ENCODE measurements at regions not wholly inside any gene's neighbourhood (a gene's known extent, or its start where the extent isn't known, plus 50 kb on each side); places are given as distances from the start of the nearest gene placed in this dataset.

- WGBS, 2 experiments (ENCODE audit: extremely low coverage in 1 of 2, insufficient coverage in 1 of 2, insufficient read length in 1 of 2, insufficient replicate concordance in 2 of 2, low coverage in 1 of 2, low lambda C conversion rate in 2 of 2, missing lambda C conversion rate in 1 of 2), result 98% methylated on average over 2 of the region's 2 CpGs; no CpG with 5 or more reads in 1 of the 2 experiments
- Histone ChIP-seq H4K20me1 (replicated peaks in 1 of 2; ENCODE audit: control insufficient read depth in 1 of 2, insufficient read depth in 2 of 2, low read length in 2 of 2) (no peaks in the 10 kb centered on the region), H3K79me2 (ENCODE audit: control insufficient read depth in 1 of 2, insufficient read depth in 2 of 2, low read length in 2 of 2) (no peaks in the 10 kb centered on the region), H4K91ac (replicated peaks; ENCODE audit: insufficient read length, low read length) (no peak overlapping the region), H3K4ac (replicated peaks; ENCODE audit: insufficient read length, low read depth, low read length) (no peak overlapping the region), H3K9ac (replicated peaks in 1 of 4; ENCODE audit: extremely low read depth in 1 of 4, low read depth in 3 of 4, low read length in 3 of 4) (no peak overlapping the region), H4K8ac (ENCODE audit: extremely low read depth, insufficient read depth, low read length) (no peak overlapping the region), H3K27me3 (replicated peaks in 1 of 4; ENCODE audit: control insufficient read depth in 3 of 4, extremely low read depth in 1 of 4, insufficient read depth in 3 of 4, low read length in 3 of 4) (no peaks in the 10 kb centered on the region), H2AK5ac (ENCODE audit: low read depth, low read length) (no peak overlapping the region), H3K4me3 (ENCODE audit: extremely low read depth in 1 of 4, insufficient read depth in 2 of 4, low read depth in 3 of 4, low read length in 4 of 4) (no peak overlapping the region), H3K56ac (replicated peaks; ENCODE audit: insufficient read length, low read depth, low read length) (no peak overlapping the region), H3K4me2 (ENCODE audit: insufficient read depth in 1 of 2, low read depth in 2 of 2, low read length in 2 of 2) (no peak overlapping the region), H2BK20ac (ENCODE audit: low read length) (no peak overlapping the region), H2BK15ac (ENCODE audit: low read length) (no peak overlapping the region), H2BK5ac (ENCODE audit: low read depth, low read length) (no peak overlapping the region), H3K36me3 (ENCODE audit: control insufficient read depth in 2 of 4, insufficient read depth in 4 of 4, low read length in 3 of 4) (no peaks in the 10 kb centered on the region), H3K4me1 (replicated peaks in 1 of 4; ENCODE audit: control insufficient read depth in 3 of 4, insufficient read depth in 4 of 4, low read length in 3 of 4) (peaks cover 0 to 3% (median 0%) of the 10 kb centered on the region in 4 experiments; a peak in 2 of 7 replicates), H3K23ac (ENCODE audit: insufficient read length) (no peak overlapping the region), H3K79me1 (ENCODE audit: low read depth, low read length) (no peaks in the 10 kb centered on the region), H2BK120ac (replicated peaks; ENCODE audit: low read depth, low read length) (no peak overlapping the region), H2AFZ (ENCODE audit: low read length) (no peak overlapping the region), H3K23me2 (ENCODE audit: low read depth, low read length) (no peaks in the 10 kb centered on the region; the same call in 1 of the 2 replicates), H3K27ac (ENCODE audit: low read depth, low read length) (no peak overlapping the region), H4K5ac (ENCODE audit: insufficient read length, low read depth, low read length) (no peak overlapping the region), H2BK12ac (ENCODE audit: low read depth, low read length) (no peak overlapping the region), H3K14ac (ENCODE audit: insufficient read length) (no peak overlapping the region), H3K9me3 (ENCODE audit: insufficient read depth in 2 of 2, low read depth in 1 of 2, low read length in 1 of 2) (no peaks in the 10 kb centered on the region), H3K18ac (ENCODE audit: extremely low read depth, low read length) (no peak overlapping the region)
- ChIA-PET POLR2A (ENCODE audit: partially characterized antibody) (no interaction called here), CTCF (ENCODE audit: partially characterized antibody) (interaction anchor here (0.5 kb wide), 1 partner anchor 49 kb away, joined by 3 read pairs; no protein-coding TSS in a partner anchor)
- DNase-seq (ENCODE audit: low read depth in 1 of 2, low spot score in 2 of 2) (no peak), FAIRE-seq (no peak)
- no peak for TF ChIP-seq TAF7 (optimal IDR thresholded peaks at IDR 0.05; ENCODE audit: borderline replicate concordance, low read depth, low read length)
- TF ChIP-seq YY1 (IDR thresholded peaks at IDR 0.05; ENCODE audit: low read depth, low read length), result no peak
- TF ChIP-seq TAF1 (IDR thresholded peaks at IDR 0.05; ENCODE audit: low read depth, low read length), result no peak
- no peak for TF ChIP-seq EP300 (IDR thresholded peaks at IDR 0.05; ENCODE audit: borderline replicate concordance in 1 of 2, low read depth in 2 of 2, low read length in 2 of 2)
- no peak for TF ChIP-seq RAD21 (IDR thresholded peaks at IDR 0.05 in 1 of 2, conservative IDR thresholded peaks at IDR 0.05 in 1 of 2; ENCODE audit: low read depth in 2 of 2, low read length in 2 of 2)
- no peak for TF ChIP-seq SIX5 (IDR thresholded peaks at IDR 0.05; ENCODE audit: low read depth, low read length)
- TF ChIP-seq RFX5 (IDR thresholded peaks at IDR 0.05; ENCODE audit: borderline replicate concordance, low read depth, low read length), result no peak
- no peak for TF ChIP-seq CTBP2 (IDR thresholded peaks at IDR 0.05; ENCODE audit: borderline replicate concordance, insufficient read depth, insufficient read length, low read length)
Observed at GRCh38 chr13:48925001-48925400, 50.7 kb upstream of the FNDC3A start.
